ENCODE measurements at regions not wholly inside any gene's neighbourhood (a gene's known extent, or its start where the extent isn't known, plus 50 kb on each side); places are given as distances from the start of the nearest gene placed in this dataset.
"Not testable (repeated sequence)": the region's sequence is repeated elsewhere in the genome, so short reads cannot be mapped to it uniquely, and the experiment has no call there.

- Histone ChIP-seq H3K9ac (ENCODE audit: low read length) (no peak overlapping the region), H3K27ac (ENCODE audit: low read depth, low read length) (no peak overlapping the region), H3K4me1 (ENCODE audit: control insufficient read depth, insufficient read depth, low read length) (no peaks in the 10 kb centered on the region; the same call in 1 of the 2 replicates), H3K4me3 (ENCODE audit: low read depth, low read length) (no peak overlapping the region), H3K9me3 (ENCODE audit: control insufficient read depth, insufficient read depth, low read depth, low read length) (no peaks in the 10 kb centered on the region), H3K27me3 (ENCODE audit: control insufficient read depth, insufficient read depth, low read length) (no peaks in the 10 kb centered on the region), H3K36me3 (ENCODE audit: control insufficient read depth, insufficient read depth, low read length) (no peaks in the 10 kb centered on the region)
These were observed 598.6 kb upstream of the TBL1XR1 start for GRCh38 chr3:177795859-177796258.

DNA sequence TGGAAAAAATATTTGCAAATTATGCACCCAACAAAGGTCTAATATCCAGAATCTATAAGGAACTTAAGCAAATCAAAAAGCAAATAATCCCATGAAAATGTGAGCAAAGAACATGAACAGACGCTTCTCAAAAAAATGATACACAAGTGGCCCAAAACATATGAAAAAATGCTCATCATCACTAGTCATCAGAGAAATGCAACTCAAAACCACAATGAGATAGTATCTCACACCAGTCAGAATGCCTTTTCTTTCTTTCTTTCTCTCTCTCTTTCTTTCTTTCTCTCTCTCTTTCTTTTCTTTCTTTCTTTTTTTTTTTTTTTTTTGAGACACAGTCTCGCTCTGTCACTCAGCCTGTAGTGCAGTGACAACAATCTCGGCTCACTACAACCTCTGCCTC lies 602.9 kb upstream of the TBL1XR1 start:
- H3K27ac ChIP-seq (ENCODE audit: low read depth, low read length); H3K4me3 ChIP-seq (ENCODE audit: low read depth, low read length); H3K27me3 ChIP-seq (ENCODE audit: control insufficient read depth, insufficient read depth, low read length); H3K36me3 ChIP-seq (ENCODE audit: control insufficient read depth, insufficient read depth, low read length); H3K4me1 ChIP-seq (ENCODE audit: control insufficient read depth, insufficient read depth, low read length); H3K9me3 ChIP-seq (ENCODE audit: control insufficient read depth, insufficient read depth, low read depth, low read length); H3K9ac ChIP-seq (ENCODE audit: low read length): not testable (repeated sequence)

DNA sequence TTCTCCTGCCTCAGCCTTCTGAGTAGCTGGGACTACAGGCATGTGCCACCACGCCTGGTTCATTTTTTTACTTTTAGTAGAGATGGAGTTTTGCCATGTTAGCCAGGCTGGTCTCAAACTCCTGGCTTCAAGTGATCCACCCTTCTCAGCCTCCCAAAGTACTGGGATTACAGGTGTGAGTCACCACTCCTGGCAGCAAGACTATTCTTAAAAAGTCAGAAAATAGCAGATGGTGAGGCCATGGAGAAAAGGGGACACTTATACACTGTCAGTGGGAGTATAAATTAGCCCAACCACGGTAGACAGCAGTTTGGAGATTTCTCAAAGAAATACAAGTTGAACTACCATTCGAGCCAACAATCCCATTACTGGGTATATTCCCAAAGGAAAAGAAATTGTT lies 603.3 kb upstream of the TBL1XR1 start:
- Histone ChIP-seq H3K9ac (ENCODE audit: low read length) (no peak overlapping the region), H3K27ac (ENCODE audit: low read depth, low read length) (no peak overlapping the region), H3K27me3 (ENCODE audit: control insufficient read depth, insufficient read depth, low read length) (no peaks in the 10 kb centered on the region)

DNA sequence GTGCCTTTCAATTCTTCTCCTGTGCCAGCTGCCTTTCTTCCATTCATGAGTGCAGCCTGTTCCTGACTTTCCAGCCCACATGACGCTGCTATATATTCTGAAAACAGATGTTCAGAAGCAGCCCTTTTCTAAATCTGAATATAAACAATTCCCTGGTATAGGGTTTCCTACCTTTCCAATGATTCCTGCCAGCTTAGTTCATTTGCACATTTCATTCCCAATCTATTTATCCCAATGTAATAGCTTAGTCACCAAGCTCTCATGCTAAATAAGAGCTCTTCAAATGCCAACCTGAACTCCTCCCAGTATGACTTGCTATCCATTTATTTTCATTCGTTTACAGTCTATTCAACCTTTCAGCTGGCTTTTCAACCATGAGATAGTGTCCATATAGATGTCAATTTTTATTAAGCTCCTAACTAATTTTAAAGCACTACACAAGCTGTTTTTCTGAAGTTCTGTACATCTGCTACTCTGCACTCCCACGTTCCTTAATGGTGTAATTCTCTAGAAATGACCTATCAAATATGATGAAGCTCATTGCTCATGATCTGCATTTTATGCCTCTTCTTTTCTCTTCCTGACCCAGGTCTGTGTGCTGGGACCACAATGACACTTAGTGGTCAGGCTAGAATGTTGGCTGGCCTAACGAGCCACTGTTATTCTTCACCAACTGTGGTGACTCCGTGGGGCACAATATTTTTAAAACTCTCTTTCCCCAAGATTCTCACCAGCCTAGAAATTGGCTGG lies 605.0 kb upstream of the TBL1XR1 start:
- Histone ChIP-seq H3K36me3 (ENCODE audit: control insufficient read depth, insufficient read depth, low read length) (no peaks in the 10 kb centered on the region), H3K27me3 (ENCODE audit: control insufficient read depth, insufficient read depth, low read length) (no peaks in the 10 kb centered on the region), H3K4me3 (ENCODE audit: low read depth, low read length) (no peak overlapping the region), H3K9me3 (ENCODE audit: control insufficient read depth, insufficient read depth, low read depth, low read length) (no peaks in the 10 kb centered on the region), H3K4me1 (ENCODE audit: control insufficient read depth, insufficient read depth, low read length) (peaks cover 5% of the 10 kb centered on the region; the same call in 1 of the 2 replicates), H3K27ac (ENCODE audit: low read depth, low read length) (no peak overlapping the region), H3K9ac (ENCODE audit: low read length) (no peak overlapping the region)

More for the DNA sequence above, 603.3 kb upstream of the TBL1XR1 start:
- peaks cover 5% of the 10 kb centered on the region; the same call in 1 of the 2 replicates for H3K4me1 ChIP-seq (ENCODE audit: control insufficient read depth, insufficient read depth, low read length)
- no peak overlapping the region for H3K4me3 ChIP-seq (ENCODE audit: low read depth, low read length)
- H3K36me3 ChIP-seq (ENCODE audit: control insufficient read depth, insufficient read depth, low read length) = no peaks in the 10 kb centered on the region
- no peaks in the 10 kb centered on the region for H3K9me3 ChIP-seq (ENCODE audit: control insufficient read depth, insufficient read depth, low read depth, low read length)

DNA sequence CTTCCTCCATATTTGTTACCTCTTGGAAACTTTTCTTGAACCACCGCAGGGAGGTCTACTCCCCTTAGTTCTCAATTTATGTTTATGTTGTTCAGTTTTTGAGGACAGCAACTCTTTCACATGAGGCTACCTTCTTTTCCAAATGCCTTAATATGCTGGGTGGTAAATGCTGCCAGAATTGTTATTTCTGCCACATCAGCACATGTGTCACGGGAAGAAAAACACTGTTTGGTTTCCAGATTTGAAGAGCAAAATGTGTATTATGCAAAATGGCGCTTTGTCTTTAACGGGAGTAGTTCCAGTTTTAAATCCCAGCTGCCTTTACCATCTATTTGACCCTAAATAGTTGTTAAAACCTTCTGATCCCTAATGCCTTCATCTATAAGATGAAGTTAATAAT lies 606.2 kb upstream of the TBL1XR1 start:
- H3K36me3 ChIP-seq (ENCODE audit: control insufficient read depth, insufficient read depth, low read length) = no peaks in the 10 kb centered on the region
- peaks cover 5% of the 10 kb centered on the region; the same call in 1 of the 2 replicates for H3K4me1 ChIP-seq (ENCODE audit: control insufficient read depth, insufficient read depth, low read length)
- H3K27me3 ChIP-seq (ENCODE audit: control insufficient read depth, insufficient read depth, low read length) = no peaks in the 10 kb centered on the region
- no peak overlapping the region for H3K27ac ChIP-seq (ENCODE audit: low read depth, low read length)
- no peak overlapping the region for H3K4me3 ChIP-seq (ENCODE audit: low read depth, low read length)
- H3K9me3 ChIP-seq (ENCODE audit: control insufficient read depth, insufficient read depth, low read depth, low read length) = no peaks in the 10 kb centered on the region
- no peak overlapping the region for H3K9ac ChIP-seq (ENCODE audit: low read length)

DNA sequence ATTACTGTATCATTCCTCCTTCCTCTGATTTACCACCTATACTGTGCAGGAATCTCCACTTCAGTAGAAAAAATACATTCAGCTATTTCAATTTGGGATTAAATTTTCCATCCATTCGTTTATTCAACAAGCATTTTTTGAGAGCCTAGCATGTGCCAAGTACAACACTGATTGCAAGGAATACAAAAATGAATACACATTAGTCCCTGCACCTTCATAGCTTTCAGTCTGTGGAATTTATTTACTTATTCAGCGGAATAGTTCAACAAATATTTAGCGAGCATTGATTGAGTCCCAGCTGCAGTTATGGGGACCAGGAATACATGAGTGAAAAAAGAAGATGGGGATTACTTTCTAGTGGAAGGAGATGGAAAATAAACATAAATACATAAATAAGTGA lies 606.8 kb upstream of the TBL1XR1 start:
- Histone ChIP-seq H3K4me1 (ENCODE audit: control insufficient read depth, insufficient read depth, low read length) (peaks cover 5% of the 10 kb centered on the region; the same call in 1 of the 2 replicates), H3K9me3 (ENCODE audit: control insufficient read depth, insufficient read depth, low read depth, low read length) (no peaks in the 10 kb centered on the region), H3K27ac (ENCODE audit: low read depth, low read length) (no peak overlapping the region), H3K9ac (ENCODE audit: low read length) (no peak overlapping the region), H3K4me3 (ENCODE audit: low read depth, low read length) (no peak overlapping the region), H3K27me3 (ENCODE audit: control insufficient read depth, insufficient read depth, low read length) (no peaks in the 10 kb centered on the region), H3K36me3 (ENCODE audit: control insufficient read depth, insufficient read depth, low read length) (no peaks in the 10 kb centered on the region)

DNA sequence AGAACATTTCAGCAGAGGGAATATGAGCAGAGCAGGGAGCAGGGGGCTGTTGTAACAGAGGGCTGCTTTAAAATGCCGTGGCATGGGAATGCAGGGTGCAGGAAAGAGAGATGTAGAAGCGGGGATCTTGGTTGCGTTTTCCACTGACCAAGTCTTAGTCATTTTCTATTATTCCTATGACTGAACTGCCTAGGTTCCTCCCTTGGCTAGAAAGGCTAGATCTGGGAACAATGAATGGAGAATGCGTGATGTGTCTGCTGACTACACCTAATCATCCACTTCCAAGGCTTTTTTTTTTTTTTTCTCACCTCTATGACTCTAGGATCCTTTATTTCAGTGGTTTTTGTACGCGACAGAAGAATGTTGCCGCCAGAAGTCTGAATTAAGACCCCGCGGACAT lies 607.4 kb upstream of the TBL1XR1 start:
- Histone ChIP-seq H3K4me3 (ENCODE audit: low read depth, low read length) (no peak overlapping the region), H3K9me3 (ENCODE audit: control insufficient read depth, insufficient read depth, low read depth, low read length) (peaks cover 4% of the 10 kb centered on the region), H3K4me1 (ENCODE audit: control insufficient read depth, insufficient read depth, low read length) (peaks cover 5% of the 10 kb centered on the region; the same call in 1 of the 2 replicates), H3K9ac (ENCODE audit: low read length) (no peak overlapping the region), H3K27me3 (ENCODE audit: control insufficient read depth, insufficient read depth, low read length) (no peaks in the 10 kb centered on the region), H3K27ac (ENCODE audit: low read depth, low read length) (no peak overlapping the region), H3K36me3 (ENCODE audit: control insufficient read depth, insufficient read depth, low read length) (no peaks in the 10 kb centered on the region)

- Histone ChIP-seq H3K4me3 (ENCODE audit: low read depth, low read length) (no peak overlapping the region), H3K36me3 (ENCODE audit: control insufficient read depth, insufficient read depth, low read length) (no peaks in the 10 kb centered on the region), H3K9me3 (ENCODE audit: control insufficient read depth, insufficient read depth, low read depth, low read length) (peaks cover 4% of the 10 kb centered on the region), H3K27me3 (ENCODE audit: control insufficient read depth, insufficient read depth, low read length) (no peaks in the 10 kb centered on the region), H3K27ac (ENCODE audit: low read depth, low read length) (no peak overlapping the region), H3K4me1 (ENCODE audit: control insufficient read depth, insufficient read depth, low read length) (peaks cover 3% of the 10 kb centered on the region; the same call in 1 of the 2 replicates), H3K9ac (ENCODE audit: low read length) (no peak overlapping the region)
These were observed 610.0 kb upstream of the TBL1XR1 start for GRCh38 chr3:177807150-177807875.

DNA sequence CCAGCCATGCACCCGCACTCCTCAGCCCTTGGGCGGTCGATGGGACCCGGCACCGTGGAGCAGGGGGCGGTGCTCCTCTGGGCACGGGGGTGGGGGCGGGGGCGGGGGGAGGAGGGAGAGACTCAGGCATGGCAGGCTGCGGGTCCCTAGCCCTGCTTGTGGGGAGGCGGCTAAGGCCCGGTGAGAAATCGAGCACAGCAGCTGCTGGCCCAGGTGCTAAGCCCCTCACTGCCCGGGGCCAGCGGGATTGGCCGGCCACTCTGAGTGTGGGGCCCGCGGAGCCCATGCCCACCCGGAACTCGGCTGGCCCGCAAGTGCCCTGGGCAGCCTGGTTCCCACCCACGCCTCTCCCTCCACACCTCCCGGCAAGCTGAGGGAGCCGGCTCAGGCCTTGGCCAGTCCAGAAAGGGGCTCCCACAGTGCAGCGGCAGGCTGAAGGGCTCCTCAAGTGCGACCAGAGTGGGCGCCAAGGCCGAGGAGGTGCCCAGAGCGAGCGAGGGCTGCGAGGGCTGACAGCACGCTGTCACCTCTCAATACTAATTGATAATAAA lies 611.7 kb upstream of the TBL1XR1 start:
- H3K9ac ChIP-seq (ENCODE audit: low read length); H3K9me3 ChIP-seq (ENCODE audit: control insufficient read depth, insufficient read depth, low read depth, low read length); H3K4me3 ChIP-seq (ENCODE audit: low read depth, low read length); H3K27me3 ChIP-seq (ENCODE audit: control insufficient read depth, insufficient read depth, low read length); H3K27ac ChIP-seq (ENCODE audit: low read depth, low read length); H3K4me1 ChIP-seq (ENCODE audit: control insufficient read depth, insufficient read depth, low read length); H3K36me3 ChIP-seq (ENCODE audit: control insufficient read depth, insufficient read depth, low read length): not testable (repeated sequence)

GRCh38 chr3:177810162-177810623 lies 612.9 kb upstream of the TBL1XR1 start:
- Histone ChIP-seq H3K9me3 (ENCODE audit: control insufficient read depth, insufficient read depth, low read depth, low read length) (peaks cover 4% of the 10 kb centered on the region), H3K4me3 (ENCODE audit: low read depth, low read length) (no peak overlapping the region), H3K9ac (ENCODE audit: low read length) (no peak overlapping the region), H3K27ac (ENCODE audit: low read depth, low read length) (no peak overlapping the region), H3K36me3 (ENCODE audit: control insufficient read depth, insufficient read depth, low read length) (no peaks in the 10 kb centered on the region), H3K4me1 (ENCODE audit: control insufficient read depth, insufficient read depth, low read length) (no peaks in the 10 kb centered on the region), H3K27me3 (ENCODE audit: control insufficient read depth, insufficient read depth, low read length) (no peaks in the 10 kb centered on the region)

DNA sequence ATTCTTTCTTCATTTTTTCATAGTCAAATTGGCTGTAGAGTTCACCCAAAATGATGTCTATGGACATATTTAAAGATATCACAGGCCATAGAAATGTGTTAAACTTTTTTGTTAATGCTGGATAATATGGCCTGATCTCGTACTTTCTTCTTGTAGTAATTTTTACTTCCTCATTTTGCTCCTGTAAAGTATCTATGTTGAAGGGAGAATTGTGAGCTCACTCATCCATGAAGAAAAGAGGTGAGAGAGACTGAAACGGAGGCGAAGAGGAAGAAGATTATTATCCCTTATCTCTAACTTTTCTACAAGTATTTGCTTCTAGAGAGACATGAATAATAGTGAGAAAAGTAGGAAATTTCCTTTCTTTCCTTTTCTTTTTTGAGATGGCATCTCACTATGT lies 613.8 kb upstream of the TBL1XR1 start:
- Histone ChIP-seq H3K4me3 (ENCODE audit: low read depth, low read length) (no peak overlapping the region), H3K4me1 (ENCODE audit: control insufficient read depth, insufficient read depth, low read length) (no peaks in the 10 kb centered on the region), H3K9me3 (ENCODE audit: control insufficient read depth, insufficient read depth, low read depth, low read length) (peaks cover 4% of the 10 kb centered on the region), H3K27me3 (ENCODE audit: control insufficient read depth, insufficient read depth, low read length) (no peaks in the 10 kb centered on the region), H3K27ac (ENCODE audit: low read depth, low read length) (no peak overlapping the region), H3K9ac (ENCODE audit: low read length) (no peak overlapping the region), H3K36me3 (ENCODE audit: control insufficient read depth, insufficient read depth, low read length) (no peaks in the 10 kb centered on the region)

Data from HUES6 (cell line).